Stimulated activated CD8-positive, alpha-beta memory T cell treated with anti-CD3 and anti-CD28 coated beads, Interleukin-15, amount 100 ng/mL, for 24 hours (primary cell): ENCODE measurements at regions not wholly inside any gene's neighbourhood (a gene's known extent, or its start where the extent isn't known, plus 50 kb on each side); places are given as distances from the start of the nearest gene placed in this dataset.

Experiments used
- DNase-seq: peaks from one replicate; pipeline ENCODE4 v3.0.0-alpha.2; 2020; ENCODE audit warnings: low read depth

GRCh38 chr1:182193908-182194550 lies 132.5 kb upstream of the ZNF648 start:
- DNase-seq, result no peak

GRCh38 chr1:182192966-182193365 lies 131.5 kb upstream of the ZNF648 start:
- no peak for DNase-seq

GRCh38 chr1:182192215-182192614 lies 130.7 kb upstream of the ZNF648 start:
- DNase-seq, result no peak

- no peak for DNase-seq
These were observed 130.0 kb upstream of the ZNF648 start for GRCh38 chr1:182191381-182192115.

- no peak for DNase-seq
These were observed 128.1 kb upstream of the ZNF648 start for GRCh38 chr1:182189535-182190066.

- DNase-seq, result no peak
These were observed 125.2 kb upstream of the ZNF648 start for GRCh38 chr1:182186757-182187146.

GRCh38 chr1:182185842-182186756 lies 124.6 kb upstream of the ZNF648 start:
- DNase-seq, result no peak

- DNase-seq, result no peak
These were observed 123.6 kb upstream of the ZNF648 start for GRCh38 chr1:182185136-182185535.

GRCh38 chr1:182183606-182184005 lies 122.1 kb upstream of the ZNF648 start:
- no peak for DNase-seq

- no peak for DNase-seq
These were observed 120.8 kb upstream of the ZNF648 start for GRCh38 chr1:182182311-182182710.

- DNase-seq, result no peak
These were observed 119.7 kb upstream of the ZNF648 start for GRCh38 chr1:182181167-182181572.

- no peak for DNase-seq
These were observed 113.9 kb upstream of the ZNF648 start for GRCh38 chr1:182175361-182175931.

- no peak for DNase-seq
These were observed 113.0 kb upstream of the ZNF648 start for GRCh38 chr1:182174513-182174855.

GRCh38 chr1:182173808-182174512 lies 112.4 kb upstream of the ZNF648 start:
- no peak for DNase-seq

- DNase-seq, result no peak
These were observed 111.2 kb upstream of the ZNF648 start for GRCh38 chr1:182172699-182173098.

- DNase-seq, result no peak
These were observed 109.5 kb upstream of the ZNF648 start for GRCh38 chr1:182170891-182171461.

- no peak for DNase-seq
These were observed 107.7 kb upstream of the ZNF648 start for GRCh38 chr1:182169203-182169602.

- no peak for DNase-seq
These were observed 105.2 kb upstream of the ZNF648 start for GRCh38 chr1:182166750-182167149.

- no peak for DNase-seq
These were observed 104.8 kb upstream of the ZNF648 start for GRCh38 chr1:182166321-182166720.

- DNase-seq, result no peak
These were observed 102.8 kb upstream of the ZNF648 start for GRCh38 chr1:182164273-182164672.

GRCh38 chr1:182163821-182164223 lies 102.3 kb upstream of the ZNF648 start:
- no peak for DNase-seq
